ENCODE measurements at regions not wholly inside any gene's neighbourhood (a gene's known extent, or its start where the extent isn't known, plus 50 kb on each side); places are given as distances from the start of the nearest gene placed in this dataset.

GRCh38 chr3:28971156-28971555, 309.7 kb upstream of the RBMS3 start:
- H3K9me3 Mint-ChIP-seq, result peaks cover 46% of the 10 kb centered on the region
- no peaks in the 10 kb centered on the region for H3K36me3 Mint-ChIP-seq (ENCODE audit: low read depth)
- no peak overlapping the region for H3K4me3 Mint-ChIP-seq
- no peak for DNase-seq (ENCODE audit: low spot score)
- H3K4me1 Mint-ChIP-seq (ENCODE audit: low read depth), result peaks cover 14% of the 10 kb centered on the region
- no peak overlapping the region for H3K27ac Mint-ChIP-seq
- H3K27me3 Mint-ChIP-seq (ENCODE audit: insufficient read depth), result no peaks in the 10 kb centered on the region
- intact Hi-C loops (cut with micrococcal nuclease), result no loop called here

- Mint-ChIP-seq H3K27me3 (ENCODE audit: insufficient read depth) (peaks cover 2% of the 10 kb centered on the region), H3K36me3 (ENCODE audit: low read depth) (no peaks in the 10 kb centered on the region), H3K4me1 (ENCODE audit: low read depth) (peaks cover 14% of the 10 kb centered on the region), H3K9me3 (peaks cover 42% of the 10 kb centered on the region), H3K4me3 (no peak overlapping the region), H3K27ac (no peak overlapping the region)
- no peak for DNase-seq (ENCODE audit: low spot score)
- intact Hi-C loops (cut with micrococcal nuclease), result loop anchor here (1.0 to 2.0 kb wide), 2 partner anchors 32 to 53 kb away; no protein-coding TSS in a partner anchor
These were observed 307.9 kb upstream of the RBMS3 start for GRCh38 chr3:28972921-28973320.

DNA sequence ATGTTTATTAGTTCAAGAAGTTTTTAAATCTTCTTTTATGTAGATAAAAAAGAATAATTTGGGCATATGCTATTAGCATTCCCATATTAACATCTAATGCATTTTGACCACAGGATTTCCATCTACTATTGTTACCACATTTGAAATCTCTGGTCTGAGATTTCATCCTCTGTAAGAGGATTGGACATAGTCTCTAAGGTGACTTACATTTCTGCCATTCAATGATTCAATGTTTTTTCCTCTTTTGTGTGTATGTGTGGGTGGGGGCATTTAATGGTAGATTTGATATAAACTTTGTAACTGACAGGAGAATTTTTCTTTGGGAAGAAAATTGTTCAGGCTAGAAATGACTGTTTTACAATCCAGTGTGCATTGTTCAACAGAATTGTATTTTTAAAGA, 307.3 kb upstream of the RBMS3 start:
- no peak overlapping the region for H3K4me3 Mint-ChIP-seq
- peaks cover 36% of the 10 kb centered on the region for H3K9me3 Mint-ChIP-seq
- peaks cover 3% of the 10 kb centered on the region for H3K27me3 Mint-ChIP-seq (ENCODE audit: insufficient read depth)
- DNase-seq (ENCODE audit: low spot score), result no peak
- no peaks in the 10 kb centered on the region for H3K36me3 Mint-ChIP-seq (ENCODE audit: low read depth)
- H3K27ac Mint-ChIP-seq, result no peak overlapping the region
- peaks cover 14% of the 10 kb centered on the region for H3K4me1 Mint-ChIP-seq (ENCODE audit: low read depth)
- intact Hi-C loops (cut with micrococcal nuclease), result loop anchor here (1.0 to 2.0 kb wide), 2 partner anchors 33 to 53 kb away; no protein-coding TSS in a partner anchor

DNA sequence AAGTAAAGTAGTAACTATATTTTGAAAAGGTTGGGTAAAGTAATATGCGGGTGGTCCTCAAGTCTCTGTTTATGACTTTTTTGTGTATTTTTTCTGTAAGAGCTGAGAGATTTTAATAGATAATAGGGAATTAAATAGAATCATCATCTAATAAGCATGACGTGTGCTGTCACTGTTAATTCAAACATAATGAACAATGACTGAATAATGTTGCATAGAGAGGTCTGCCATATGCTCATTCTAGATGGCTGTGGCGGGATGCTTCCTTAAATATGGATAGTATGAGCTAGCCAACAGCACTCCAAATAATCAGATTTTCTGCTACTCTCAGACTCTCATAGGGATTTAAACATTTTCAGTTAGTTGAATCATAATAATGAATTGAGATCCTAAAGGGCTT, 302.8 kb upstream of the RBMS3 start:
- peaks cover 14% of the 10 kb centered on the region for H3K4me1 Mint-ChIP-seq (ENCODE audit: low read depth)
- no peak for DNase-seq (ENCODE audit: low spot score)
- no peak overlapping the region for H3K4me3 Mint-ChIP-seq
- intact Hi-C loops (cut with micrococcal nuclease), result no loop called here
- peaks cover 9% of the 10 kb centered on the region for H3K9me3 Mint-ChIP-seq
- H3K27ac Mint-ChIP-seq, result no peak overlapping the region
- H3K27me3 Mint-ChIP-seq (ENCODE audit: insufficient read depth), result peaks cover 3% of the 10 kb centered on the region
- H3K36me3 Mint-ChIP-seq (ENCODE audit: low read depth), result no peaks in the 10 kb centered on the region

DNA sequence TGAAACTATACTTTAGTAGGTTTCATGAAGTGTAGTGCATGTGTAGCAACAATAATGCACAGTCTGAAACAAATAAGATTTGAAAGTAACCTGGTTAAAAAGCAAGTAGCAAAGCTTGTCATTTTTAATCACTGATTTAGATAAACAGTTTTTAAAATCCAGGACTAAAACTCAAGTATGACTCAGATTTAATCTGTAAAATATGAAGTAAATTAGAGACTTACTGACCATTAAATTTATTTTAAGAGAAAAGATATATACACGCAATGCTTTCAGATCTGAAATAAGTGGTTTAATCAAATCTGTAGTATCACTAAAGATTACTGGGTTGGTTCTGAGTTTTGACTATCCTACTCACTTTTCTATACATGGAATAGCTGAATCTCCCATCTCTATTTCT, 300.7 kb upstream of the RBMS3 start:
- intact Hi-C loops (cut with micrococcal nuclease), result loop anchor here (5.0 kb wide), 1 partner anchor 63 kb away; no protein-coding TSS in a partner anchor
- Mint-ChIP-seq H3K4me1 (ENCODE audit: low read depth) (peaks cover 6% of the 10 kb centered on the region), H3K9me3 (peaks cover 7% of the 10 kb centered on the region), H3K27ac (no peak overlapping the region), H3K27me3 (ENCODE audit: insufficient read depth) (peaks cover 3% of the 10 kb centered on the region), H3K36me3 (ENCODE audit: low read depth) (no peaks in the 10 kb centered on the region), H3K4me3 (no peak overlapping the region)
- DNase-seq (ENCODE audit: low spot score), result no peak

DNA sequence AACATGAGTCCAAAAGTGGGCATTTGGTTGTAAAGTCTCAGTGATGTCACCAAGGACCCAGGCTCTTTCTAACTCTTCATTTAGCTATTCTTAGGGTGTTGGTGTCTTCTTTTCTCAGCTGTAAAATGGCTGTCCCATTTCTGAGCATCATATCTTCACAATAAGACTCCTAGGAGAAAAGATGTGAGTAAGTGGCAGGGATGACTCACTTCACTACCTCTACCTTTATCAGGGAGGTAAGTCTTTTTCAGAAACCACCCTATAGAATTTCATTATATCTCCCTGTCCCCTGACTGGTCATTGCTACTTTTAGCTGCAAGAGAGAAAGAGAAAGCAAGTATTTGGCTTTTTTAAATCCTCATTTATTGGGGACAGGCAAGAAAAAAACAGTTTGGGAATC, 300.2 kb upstream of the RBMS3 start:
- Mint-ChIP-seq H3K27ac (no peak overlapping the region), H3K36me3 (ENCODE audit: low read depth) (no peaks in the 10 kb centered on the region), H3K9me3 (peaks cover 7% of the 10 kb centered on the region), H3K4me1 (ENCODE audit: low read depth) (peaks cover 6% of the 10 kb centered on the region), H3K27me3 (ENCODE audit: insufficient read depth) (peaks cover 3% of the 10 kb centered on the region), H3K4me3 (no peak overlapping the region)
- DNase-seq (ENCODE audit: low spot score), result no peak
- intact Hi-C loops (cut with micrococcal nuclease), result loop anchor here (5.0 kb wide), 1 partner anchor 63 kb away; no protein-coding TSS in a partner anchor

DNA sequence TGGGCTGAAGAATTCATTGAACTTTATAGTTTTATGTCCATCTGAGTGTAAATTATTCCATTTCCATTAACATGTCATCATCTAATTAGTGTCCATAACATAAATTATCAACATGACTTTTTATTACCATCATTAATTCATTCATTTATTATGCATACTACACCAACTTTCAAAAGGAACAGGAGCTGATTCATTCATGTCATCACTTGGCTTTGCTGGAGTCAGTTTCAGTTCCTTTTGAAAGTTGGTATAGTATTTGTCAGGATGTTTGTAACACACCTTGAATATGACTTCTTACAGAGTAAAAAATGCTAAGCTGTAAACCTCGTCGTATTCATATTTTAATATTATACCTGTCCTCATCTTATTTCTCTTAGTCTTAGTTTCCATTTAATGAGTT, 298.0 kb upstream of the RBMS3 start:
- DNase-seq (ENCODE audit: low spot score), result no peak
- Mint-ChIP-seq H3K4me3 (no peak overlapping the region), H3K27ac (no peak overlapping the region), H3K27me3 (ENCODE audit: insufficient read depth) (peaks cover 1% of the 10 kb centered on the region), H3K9me3 (no peaks in the 10 kb centered on the region), H3K4me1 (ENCODE audit: low read depth) (peaks cover 6% of the 10 kb centered on the region), H3K36me3 (ENCODE audit: low read depth) (no peaks in the 10 kb centered on the region)
- intact Hi-C loops (cut with micrococcal nuclease), result loop anchor here (5.0 kb wide), 1 partner anchor 66 kb away; no protein-coding TSS in a partner anchor

DNA sequence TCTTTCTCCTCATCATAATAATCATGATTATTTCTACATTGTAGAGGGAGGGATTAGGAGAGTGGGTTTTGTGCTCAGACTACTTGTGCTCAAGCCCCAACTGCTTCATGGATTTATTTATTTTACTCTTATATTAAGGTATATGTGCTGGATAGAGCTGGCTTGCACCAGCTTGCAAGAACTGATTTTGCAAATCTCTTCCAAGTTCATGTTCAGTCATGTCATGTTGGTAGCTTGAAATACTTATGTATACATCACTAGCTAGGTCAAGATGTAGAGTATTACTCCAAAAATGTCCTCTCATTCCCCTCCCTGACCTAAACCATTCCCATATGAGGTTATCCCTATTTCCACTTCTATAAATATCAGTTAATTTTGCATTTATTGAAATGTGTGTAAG, 293.9 kb upstream of the RBMS3 start:
- H3K9me3 Mint-ChIP-seq, result no peaks in the 10 kb centered on the region
- H3K4me3 Mint-ChIP-seq, result no peak overlapping the region
- no peak for DNase-seq (ENCODE audit: low spot score)
- no peak overlapping the region for H3K27ac Mint-ChIP-seq
- peaks cover 11% of the 10 kb centered on the region for H3K4me1 Mint-ChIP-seq (ENCODE audit: low read depth)
- no peaks in the 10 kb centered on the region for H3K36me3 Mint-ChIP-seq (ENCODE audit: low read depth)
- H3K27me3 Mint-ChIP-seq (ENCODE audit: insufficient read depth), result no peaks in the 10 kb centered on the region
- intact Hi-C loops (cut with micrococcal nuclease), result no loop called here

GRCh38 chr3:28989646-28990089, 291.2 kb upstream of the RBMS3 start:
- no peak overlapping the region for H3K4me3 Mint-ChIP-seq

DNA sequence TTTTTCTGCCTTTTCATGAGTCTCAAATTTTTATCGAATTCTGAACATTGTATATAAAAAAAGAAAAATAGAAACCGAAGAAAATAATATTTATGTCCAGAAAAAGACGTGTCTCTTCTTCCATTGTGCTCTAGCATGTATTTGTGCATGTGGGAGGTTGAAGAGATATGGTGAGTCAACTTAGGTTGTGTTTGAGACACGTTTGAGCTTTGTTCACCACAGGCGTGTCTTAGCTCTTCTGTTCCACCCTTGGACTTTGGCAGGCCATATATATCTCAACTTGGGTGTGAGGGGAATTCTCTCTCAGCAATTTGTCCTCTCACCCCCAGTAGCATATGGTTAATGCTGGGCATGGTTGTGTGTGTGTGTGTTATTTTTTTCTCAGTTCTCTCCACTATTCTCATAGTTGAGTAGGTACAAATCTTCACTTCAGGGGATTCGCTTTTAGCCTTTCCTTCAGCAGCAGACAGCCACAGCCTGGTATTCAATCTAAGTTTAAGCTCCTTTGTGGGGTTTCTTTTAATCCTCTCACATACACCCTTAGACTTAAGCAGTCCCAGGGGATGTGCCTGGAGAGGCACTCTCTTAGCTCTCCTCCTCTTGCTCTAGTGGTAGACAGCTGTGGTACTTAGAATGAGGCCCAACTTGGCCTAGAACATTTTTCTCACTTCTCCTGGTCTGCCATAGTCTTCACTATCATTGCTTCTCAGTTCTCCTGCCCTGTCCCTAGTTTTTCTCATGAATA, 286.5 kb upstream of the RBMS3 start:
- Mint-ChIP-seq H3K4me3 (no peak overlapping the region), H3K4me1 (ENCODE audit: low read depth) (peaks cover 10% of the 10 kb centered on the region), H3K27ac (no peak overlapping the region), H3K36me3 (ENCODE audit: low read depth) (peaks cover 1% of the 10 kb centered on the region), H3K27me3 (ENCODE audit: insufficient read depth) (no peaks in the 10 kb centered on the region), H3K9me3 (peaks cover 13% of the 10 kb centered on the region)
- DNase-seq (ENCODE audit: low spot score), result no peak
- intact Hi-C loops (cut with micrococcal nuclease), result no loop called here

More at GRCh38 chr3:28989646-28990089, 291.2 kb upstream of the RBMS3 start:
- Mint-ChIP-seq H3K36me3 (ENCODE audit: low read depth) (no peaks in the 10 kb centered on the region), H3K9me3 (peaks cover 5% of the 10 kb centered on the region), H3K4me1 (ENCODE audit: low read depth) (peaks cover 11% of the 10 kb centered on the region), H3K27me3 (ENCODE audit: insufficient read depth) (no peaks in the 10 kb centered on the region), H3K27ac (no peak overlapping the region)
- intact Hi-C loops (cut with micrococcal nuclease), result no loop called here
- no peak for DNase-seq (ENCODE audit: low spot score)

DNA sequence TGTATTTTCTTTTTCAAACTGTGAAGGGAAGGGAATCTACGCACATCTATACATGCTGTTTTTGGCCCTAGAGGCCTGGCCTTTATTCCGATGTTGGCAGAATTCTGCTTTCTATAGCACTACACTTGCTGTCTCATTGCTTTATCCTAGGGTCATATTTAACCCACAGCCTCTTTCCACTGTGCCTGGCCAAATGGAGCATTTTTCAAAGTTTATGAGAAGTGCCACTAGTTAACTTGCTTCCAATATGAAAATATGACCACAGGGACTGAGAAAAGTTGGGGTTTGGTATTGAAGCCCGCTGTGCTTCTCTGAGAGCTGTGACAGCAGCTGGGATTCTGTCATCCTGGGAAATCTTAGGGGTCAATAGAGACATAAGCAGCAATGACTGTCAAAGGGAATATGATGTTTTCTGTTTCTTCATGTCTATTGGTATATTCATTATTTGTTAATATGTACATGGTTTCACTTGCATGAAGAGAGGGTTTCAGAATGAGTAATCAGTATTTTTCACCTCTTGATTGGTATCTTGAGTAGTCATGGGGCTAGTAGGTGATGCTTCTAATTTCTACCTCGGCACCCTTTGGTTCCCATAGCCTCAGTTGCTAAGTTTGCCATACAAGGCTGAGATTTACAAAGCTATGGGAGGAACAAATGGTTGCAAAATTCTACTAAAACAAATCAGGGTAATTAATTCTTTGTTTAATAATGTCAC, 275.8 kb upstream of the RBMS3 start:
- no peaks in the 10 kb centered on the region for H3K36me3 Mint-ChIP-seq (ENCODE audit: low read depth)
- H3K27ac Mint-ChIP-seq, result no peak overlapping the region
- no peaks in the 10 kb centered on the region for H3K27me3 Mint-ChIP-seq (ENCODE audit: insufficient read depth)
- peaks cover 6% of the 10 kb centered on the region for H3K4me1 Mint-ChIP-seq (ENCODE audit: low read depth)
- intact Hi-C loops (cut with micrococcal nuclease), result no loop called here
- no peak for DNase-seq (ENCODE audit: low spot score)
- H3K9me3 Mint-ChIP-seq, result no peaks in the 10 kb centered on the region
- H3K4me3 Mint-ChIP-seq, result no peak overlapping the region

GRCh38 chr3:29005862-29006261, 275.0 kb upstream of the RBMS3 start:
- no peak for DNase-seq (ENCODE audit: low spot score)

DNA sequence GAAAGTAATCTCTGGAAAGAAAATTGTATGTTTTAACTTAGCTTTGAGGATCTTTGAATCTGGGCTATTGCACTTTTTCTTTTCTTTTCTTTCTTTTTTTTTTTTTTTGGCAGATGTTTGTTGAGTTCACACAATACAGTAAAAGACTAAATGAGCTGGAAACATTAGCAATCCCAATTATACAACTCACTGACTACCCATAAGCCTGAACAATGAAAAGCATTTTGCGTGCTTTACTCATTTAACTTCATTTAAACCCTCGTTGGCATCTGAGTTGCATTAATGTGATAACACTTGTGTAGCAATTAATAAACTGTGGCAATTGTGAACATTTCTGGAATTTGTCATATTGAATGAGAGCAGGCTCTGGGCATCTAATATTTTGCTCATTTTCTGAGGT, 269.4 kb upstream of the RBMS3 start:
- Mint-ChIP-seq H3K36me3 (ENCODE audit: low read depth) (no peaks in the 10 kb centered on the region), H3K4me1 (ENCODE audit: low read depth) (no peaks in the 10 kb centered on the region), H3K9me3 (peaks cover 3% of the 10 kb centered on the region), H3K27me3 (ENCODE audit: insufficient read depth) (no peaks in the 10 kb centered on the region), H3K4me3 (no peak overlapping the region), H3K27ac (no peak overlapping the region)
- intact Hi-C loops (cut with micrococcal nuclease), result no loop called here
- no peak for DNase-seq (ENCODE audit: low spot score)

More at GRCh38 chr3:29005862-29006261, 275.0 kb upstream of the RBMS3 start:
- Mint-ChIP-seq H3K27me3 (ENCODE audit: insufficient read depth) (no peaks in the 10 kb centered on the region), H3K4me3 (no peak overlapping the region), H3K4me1 (ENCODE audit: low read depth) (peaks cover 6% of the 10 kb centered on the region), H3K36me3 (ENCODE audit: low read depth) (no peaks in the 10 kb centered on the region), H3K27ac (no peak overlapping the region), H3K9me3 (no peaks in the 10 kb centered on the region)
- intact Hi-C loops (cut with micrococcal nuclease), result no loop called here
